ENCODE measurements at regions not wholly inside any gene's neighbourhood (a gene's known extent, or its start where the extent isn't known, plus 50 kb on each side); places are given as distances from the start of the nearest gene placed in this dataset.
"Not testable (repeated sequence)": the region's sequence is repeated elsewhere in the genome, so short reads cannot be mapped to it uniquely, and the experiment has no call there.

- no peak overlapping the region for H3K4me3 ChIP-seq (ENCODE audit: low read depth, low read length)
- TF ChIP-seq, protein P1, sequence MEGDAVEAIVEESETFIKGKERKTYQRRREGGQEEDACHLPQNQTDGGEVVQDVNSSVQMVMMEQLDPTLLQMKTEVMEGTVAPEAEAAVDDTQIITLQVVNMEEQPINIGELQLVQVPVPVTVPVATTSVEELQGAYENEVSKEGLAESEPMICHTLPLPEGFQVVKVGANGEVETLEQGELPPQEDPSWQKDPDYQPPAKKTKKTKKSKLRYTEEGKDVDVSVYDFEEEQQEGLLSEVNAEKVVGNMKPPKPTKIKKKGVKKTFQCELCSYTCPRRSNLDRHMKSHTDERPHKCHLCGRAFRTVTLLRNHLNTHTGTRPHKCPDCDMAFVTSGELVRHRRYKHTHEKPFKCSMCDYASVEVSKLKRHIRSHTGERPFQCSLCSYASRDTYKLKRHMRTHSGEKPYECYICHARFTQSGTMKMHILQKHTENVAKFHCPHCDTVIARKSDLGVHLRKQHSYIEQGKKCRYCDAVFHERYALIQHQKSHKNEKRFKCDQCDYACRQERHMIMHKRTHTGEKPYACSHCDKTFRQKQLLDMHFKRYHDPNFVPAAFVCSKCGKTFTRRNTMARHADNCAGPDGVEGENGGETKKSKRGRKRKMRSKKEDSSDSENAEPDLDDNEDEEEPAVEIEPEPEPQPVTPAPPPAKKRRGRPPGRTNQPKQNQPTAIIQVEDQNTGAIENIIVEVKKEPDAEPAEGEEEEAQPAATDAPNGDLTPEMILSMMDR (IDR thresholded peaks at IDR 0.05; ENCODE audit: low read depth, low read length), result peak; percentile 69
- in situ Hi-C loops (cut with HindIII; ENCODE audit: low sequenced_read_pairs), result no loop called here
- peak; percentile 47 for DNase-seq (ENCODE audit: low read depth, low spot score)
These were observed 200.4 kb downstream of the LRRC70 start for GRCh38 chr5:62779010-62779422.

- no peak overlapping the region for H3K4me3 ChIP-seq (ENCODE audit: low read depth, low read length)
- TF ChIP-seq, protein P1 (IDR thresholded peaks at IDR 0.05; ENCODE audit: low read depth, low read length), result no peak
- no peak for DNase-seq (ENCODE audit: low read depth, low spot score)
- in situ Hi-C loops (cut with HindIII; ENCODE audit: low sequenced_read_pairs), result no loop called here
These were observed 199.8 kb downstream of the LRRC70 start for GRCh38 chr5:62778316-62779009.

DNA sequence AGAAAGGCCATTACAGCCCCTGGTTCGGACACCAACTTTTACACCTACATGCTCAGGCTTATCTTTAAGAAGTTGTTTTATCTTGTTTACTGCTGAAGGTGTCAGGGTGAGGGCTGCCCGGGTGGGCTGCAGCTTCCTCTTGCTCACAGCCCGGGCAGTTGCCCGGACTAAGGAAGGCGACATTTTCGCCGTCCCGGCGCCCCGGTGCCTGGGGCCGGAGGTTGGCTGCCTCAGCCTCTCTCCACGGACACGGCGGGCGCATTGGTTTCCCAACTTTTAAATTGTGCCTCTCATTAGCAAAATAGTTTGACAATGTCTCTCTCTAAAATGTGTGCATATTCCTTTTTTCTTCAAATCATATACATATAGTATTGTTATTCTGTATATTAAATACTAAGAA lies 198.5 kb downstream of the LRRC70 start:
- DNase-seq (ENCODE audit: low read depth, low spot score); H3K4me3 ChIP-seq (ENCODE audit: low read depth, low read length); in situ Hi-C loops (cut with HindIII; ENCODE audit: low sequenced_read_pairs): not testable (repeated sequence)

DNA sequence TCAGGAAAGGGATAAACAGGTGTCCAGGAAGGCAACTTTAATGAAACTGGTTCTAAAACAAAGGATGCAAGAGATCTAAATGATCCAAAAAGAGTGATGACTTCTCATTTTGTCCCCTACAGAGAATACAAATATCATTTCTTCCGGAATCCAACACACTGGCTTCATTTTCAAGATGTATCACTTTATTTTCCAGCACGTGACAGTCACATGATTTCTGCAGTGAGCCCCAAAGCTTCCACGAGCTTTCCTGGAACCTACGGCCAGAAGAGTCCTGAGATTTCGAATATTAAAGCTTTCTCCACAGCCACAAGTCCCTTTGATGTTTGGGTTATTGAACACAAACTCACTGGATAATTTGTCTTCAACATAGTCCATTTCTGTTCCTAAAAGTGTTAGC lies 198.0 kb downstream of the LRRC70 start:
- in situ Hi-C loops (cut with HindIII; ENCODE audit: low sequenced_read_pairs); DNase-seq (ENCODE audit: low read depth, low spot score); H3K4me3 ChIP-seq (ENCODE audit: low read depth, low read length): not testable (repeated sequence)

- H3K4me3 ChIP-seq (ENCODE audit: low read depth, low read length), result no peak overlapping the region
- in situ Hi-C loops (cut with HindIII; ENCODE audit: low sequenced_read_pairs), result no loop called here
- TF ChIP-seq, protein P1 (IDR thresholded peaks at IDR 0.05; ENCODE audit: low read depth, low read length), result no peak
- no peak for DNase-seq (ENCODE audit: low read depth, low spot score)
These were observed 194.8 kb downstream of the LRRC70 start for GRCh38 chr5:62773460-62773859.

DNA sequence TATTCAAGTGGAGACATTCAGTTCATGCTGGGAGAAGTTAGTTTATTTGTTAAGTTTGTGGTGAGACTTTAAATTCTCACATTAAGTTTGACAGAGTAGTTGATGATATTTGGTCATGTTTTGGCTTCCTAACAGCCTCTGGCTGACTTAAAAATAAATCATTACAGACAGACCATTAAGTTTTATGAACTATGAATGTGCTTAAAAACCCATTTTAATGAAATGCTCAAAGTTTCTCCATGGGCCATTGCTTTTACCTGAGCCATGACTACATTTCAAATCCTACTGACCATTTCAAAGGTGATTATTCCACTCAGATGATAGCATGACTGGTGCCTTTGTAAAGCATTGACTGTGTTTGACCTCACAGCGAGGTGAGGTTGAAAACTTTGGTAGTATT lies 192.7 kb downstream of the LRRC70 start:
- TF ChIP-seq, protein P1 (IDR thresholded peaks at IDR 0.05; ENCODE audit: low read depth, low read length), result no peak
- DNase-seq (ENCODE audit: low read depth, low spot score), result no peak
- in situ Hi-C loops (cut with HindIII; ENCODE audit: low sequenced_read_pairs), result no loop called here
- no peak overlapping the region for H3K4me3 ChIP-seq (ENCODE audit: low read depth, low read length)

DNA sequence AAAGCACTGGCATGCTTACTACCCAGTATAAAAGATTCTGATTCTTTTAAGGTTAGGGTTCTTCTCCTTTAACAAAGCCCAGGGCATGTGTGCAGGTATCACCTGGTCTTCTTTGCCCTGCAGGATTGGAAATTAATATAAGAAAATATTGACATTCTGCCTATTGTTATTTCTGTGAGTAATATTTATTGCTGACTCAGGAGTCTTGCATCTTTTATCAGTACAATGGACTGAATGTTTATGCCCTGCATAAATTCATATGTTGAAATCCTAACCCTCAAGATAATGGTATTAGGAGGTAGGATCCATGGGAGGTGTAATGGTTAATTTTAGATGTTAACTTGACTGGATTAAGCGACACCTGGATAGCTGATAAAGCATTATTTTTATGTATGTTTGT lies 189.0 kb downstream of the LRRC70 start:
- DNase-seq (ENCODE audit: low read depth, low spot score), result no peak
- TF ChIP-seq, protein P1 (IDR thresholded peaks at IDR 0.05; ENCODE audit: low read depth, low read length), result no peak
- no peak overlapping the region for H3K4me3 ChIP-seq (ENCODE audit: low read depth, low read length)
- in situ Hi-C loops (cut with HindIII; ENCODE audit: low sequenced_read_pairs), result no loop called here

- TF ChIP-seq, protein P1 (IDR thresholded peaks at IDR 0.05; ENCODE audit: low read depth, low read length), result no peak
- DNase-seq (ENCODE audit: low read depth, low spot score), result no peak
- in situ Hi-C loops (cut with HindIII; ENCODE audit: low sequenced_read_pairs), result no loop called here
- no peak overlapping the region for H3K4me3 ChIP-seq (ENCODE audit: low read depth, low read length)
These were observed 188.5 kb downstream of the LRRC70 start for GRCh38 chr5:62767077-62767476.

All from astrocyte of the spinal cord (primary cell).